IMR-90 (cell line): ENCODE measurements at regions not wholly inside any gene's neighbourhood (a gene's known extent, or its start where the extent isn't known, plus 50 kb on each side); places are given as distances from the start of the nearest gene placed in this dataset.

Experiments
- ATAC-seq: fragments of 200-7000 bp; cut with Tn5 transposase; 2 replicates; pipeline ENCODE4 v1.9.1; 2020; ENCODE audit warnings: low read depth, mild to moderate bottlenecking, moderate library complexity
- BruUV-seq: library from RNA; stranded (reverse); fragments of 400-500 nt; replicated peaks from 2 replicates; lab custom pipeline; 2021; lab: Mats Ljungman, UMichigan
- CTCF ChIA-PET: fragments of 300-600 bp; formaldehyde crosslinking; extraction: SDS; loops from one replicate; lab custom pipeline; 2021; ENCODE audit warnings: antibody characterized with exemption; lab: Yijun Ruan, JAX
- POLR2A ChIA-PET: fragments of 300-600 bp; sonication (Branson Sonifier 250); formaldehyde crosslinking; loops from one replicate; lab custom pipeline; 2022; ENCODE audit warnings: antibody characterized with exemption; ENCODE audit not compliant: unreplicated experiment; lab: Charles Lee
- DNase-seq: peaks from one replicate; pipeline ENCODE4 v3.0.0; 2013
- H2AFZ ChIP-seq: replicated peaks from 2 replicates; pipeline ENCODE3; 2013; ENCODE audit warnings: low read length, mild to moderate bottlenecking; ENCODE audit not compliant: poor library complexity
- H2AK5ac ChIP-seq: 2 replicates; pipeline ENCODE4 v1.6.1; 2013; ENCODE audit warnings: low read depth, low read length, inconsistent platforms
- H2AK9ac ChIP-seq: replicated peaks from 2 replicates; pipeline ENCODE3; 2013; ENCODE audit warnings: mild to moderate bottlenecking, low read depth, low read length, moderate library complexity; ENCODE audit not compliant: poor library complexity
- H2BK120ac ChIP-seq: 2 replicates; pipeline ENCODE4 v1.6.1; 2013; ENCODE audit warnings: low read depth, low read length, inconsistent platforms
- H2BK15ac ChIP-seq: 3 replicates; pipeline ENCODE4 v1.6.1; 2013; ENCODE audit warnings: low read depth, low read length, inconsistent platforms
- H2BK20ac ChIP-seq: 2 replicates; pipeline ENCODE4 v1.6.1; 2013; ENCODE audit warnings: low read depth, mild to moderate bottlenecking, inconsistent platforms, low read length, moderate library complexity
- H2BK5ac ChIP-seq: 2 replicates; pipeline ENCODE4 v1.6.1; 2013; ENCODE audit warnings: mild to moderate bottlenecking, low read depth, low read length, inconsistent platforms; ENCODE audit not compliant: poor library complexity, severe bottlenecking
- H3K14ac ChIP-seq: replicated peaks from 2 replicates; pipeline ENCODE4 v1.6.1; 2013; ENCODE audit warnings: low read depth, low read length, inconsistent platforms
- H3K18ac ChIP-seq: 2 replicates; pipeline ENCODE4 v1.6.1; 2013; ENCODE audit warnings: low read depth, low read length, control low read depth
- H3K23ac ChIP-seq: 2 replicates; pipeline ENCODE4 v1.6.1; 2013; ENCODE audit warnings: low read depth, low read length, inconsistent platforms
- H3K27ac ChIP-seq: 2 replicates; pipeline ENCODE4 v1.5.1; 2013; ENCODE audit warnings: mild to moderate bottlenecking, control low read depth, low read length; ENCODE audit not compliant: insufficient read depth
- H3K27me3 ChIP-seq: 2 replicates; pipeline ENCODE4 v1.6.1; 2013; ENCODE audit warnings: low read length; ENCODE audit not compliant: control insufficient read depth, insufficient read depth
- H3K36me3 ChIP-seq: 2 replicates; pipeline ENCODE4 v1.6.1; 2013; ENCODE audit warnings: low read length, mixed read lengths; ENCODE audit not compliant: control insufficient read depth, insufficient read depth
- H3K4ac ChIP-seq: 2 replicates; pipeline ENCODE4 v1.6.1; 2013; ENCODE audit warnings: low read depth, low read length, inconsistent platforms
- H3K4me1 ChIP-seq: 2 replicates; pipeline ENCODE4 v1.6.1; 2013; ENCODE audit warnings: low read length, mixed read lengths; ENCODE audit not compliant: control insufficient read depth, insufficient read depth
- H3K4me2 ChIP-seq: 2 replicates; pipeline ENCODE4 v1.6.1; 2013; ENCODE audit warnings: low read depth, mild to moderate bottlenecking, control low read depth, low read length, moderate library complexity
- H3K4me3 ChIP-seq: 2 replicates; pipeline ENCODE4 v1.5.1; 2013; ENCODE audit warnings: low read depth, mild to moderate bottlenecking, control low read depth, low read length, moderate library complexity; ENCODE audit not compliant: insufficient read depth
- H3K56ac ChIP-seq: 2 replicates; pipeline ENCODE4 v1.6.1; 2013; ENCODE audit warnings: low read length, inconsistent platforms; ENCODE audit not compliant: insufficient read depth; ENCODE audit errors: extremely low read depth
- H3K79me1 ChIP-seq, 2 experiments: 2 replicates each; pipeline ENCODE4 v1.6.1; 2013; ENCODE audit warnings: low read length in 2 of 2, inconsistent platforms in 1 of 2, low read depth in 1 of 2
- H3K9ac ChIP-seq: 2 replicates; pipeline ENCODE4 v1.6.1; 2013; ENCODE audit warnings: low read depth, low read length, control low read depth
- H3K9me1 ChIP-seq: 2 replicates; pipeline ENCODE4 v1.6.1; 2013; ENCODE audit warnings: low read length, inconsistent platforms; ENCODE audit not compliant: insufficient read depth
- H3K9me3 ChIP-seq: 2 replicates; pipeline ENCODE4 v1.6.1; 2013; ENCODE audit warnings: low read length; ENCODE audit not compliant: control insufficient read depth, insufficient read depth
- H4K20me1 ChIP-seq: 2 replicates; pipeline ENCODE4 v1.6.1; 2013; ENCODE audit warnings: low read length, inconsistent platforms; ENCODE audit not compliant: insufficient read depth
- H4K5ac ChIP-seq: 2 replicates; pipeline ENCODE4 v1.6.1; 2013; ENCODE audit warnings: mild to moderate bottlenecking, low read depth, low read length, control low read depth
- H4K8ac ChIP-seq, 2 experiments: 2 replicates each; pipeline ENCODE4 v1.6.1; 2013; ENCODE audit warnings: low read depth in 2 of 2, low read length in 2 of 2, control low read depth in 1 of 2, inconsistent platforms in 1 of 2
- H4K91ac ChIP-seq: 2 replicates; pipeline ENCODE4 v1.6.1; 2013; ENCODE audit warnings: low read depth, low read length, inconsistent platforms; ENCODE audit not compliant: insufficient read depth
- BHLHE40 ChIP-seq: fragments of 150-350 bp; IDR thresholded peaks from 2 replicates; pipeline ENCODE4 v1.6.1; 2016; ENCODE audit warnings: mild to moderate bottlenecking, low read depth, low read length
- CEBPB ChIP-seq: IDR thresholded peaks from 2 replicates; pipeline ENCODE4 v1.6.1; 2012; ENCODE audit warnings: low read depth, low read length, improper control_type of control experiment
- CHD1 ChIP-seq: IDR thresholded peaks from 2 replicates; pipeline ENCODE4 v1.6.1; 2012; ENCODE audit warnings: low read depth, low read length, improper control_type of control experiment
- FOS ChIP-seq: fragments of 150-350 bp; IDR thresholded peaks from 2 replicates; pipeline ENCODE4 v1.6.1; 2016; ENCODE audit warnings: low read depth, low read length
- MAZ ChIP-seq: IDR thresholded peaks from 2 replicates; pipeline ENCODE4 v1.6.1; 2012; ENCODE audit warnings: low read depth, mild to moderate bottlenecking, low read length, improper control_type of control experiment, moderate library complexity, borderline replicate concordance
- MXI1 ChIP-seq: IDR thresholded peaks from 2 replicates; pipeline ENCODE4 v1.6.1; 2012; ENCODE audit warnings: low read depth, mild to moderate bottlenecking, low read length, moderate library complexity, borderline replicate concordance
- NFE2L2 ChIP-seq: fragments of 150-350 bp; IDR thresholded peaks from 2 replicates; pipeline ENCODE4 v1.6.1; 2016; ENCODE audit warnings: low read depth, mild to moderate bottlenecking, low read length
- RAD21 ChIP-seq: IDR thresholded peaks from 2 replicates; pipeline ENCODE4 v1.6.1; 2012; ENCODE audit warnings: low read length, improper control_type of control experiment
- RCOR1 ChIP-seq: IDR thresholded peaks from 2 replicates; pipeline ENCODE4 v1.6.1; 2012; ENCODE audit warnings: mild to moderate bottlenecking, low read length, improper control_type of control experiment; ENCODE audit not compliant: insufficient replicate concordance
- RFX5 ChIP-seq: IDR thresholded peaks from 2 replicates; pipeline ENCODE4 v1.8.0; 2012; ENCODE audit warnings: low read depth, mild to moderate bottlenecking, low read length, moderate library complexity
- SMC3 ChIP-seq: fragments of 150-350 bp; IDR thresholded peaks from 2 replicates; pipeline ENCODE4 v1.6.1; 2016; ENCODE audit warnings: low read depth, mild to moderate bottlenecking, antibody characterized with exemption, low read length, moderate library complexity
- USF2 ChIP-seq: fragments of 150-350 bp; IDR thresholded peaks from 2 replicates; pipeline ENCODE4 v1.6.1; 2017; ENCODE audit warnings: mild to moderate bottlenecking, antibody characterized with exemption, low read length, low read depth
- WGBS, 2 experiments: methylation state at CpG; one replicate each; pipeline versions ENCODE4 v1.1.5 to v1.1.7; 2013; ENCODE audit warnings: missing lambda C conversion rate in 2 of 2; ENCODE audit not compliant: insufficient read length in 1 of 2; ENCODE audit errors: extremely low coverage in 2 of 2; 5-methylcytosine and 5-hydroxymethylcytosine counted together
- dilution Hi-C: fragments of 300-500 bp; cut with HindIII; formaldehyde crosslinking; loops from one replicate; pipeline ENCODE4 v1.14.3; 2018; ENCODE audit warnings: low sequenced_read_pairs; ENCODE audit not compliant: unreplicated experiment
- in situ Hi-C: fragments of 300-500 bp; cut with MboI; formaldehyde crosslinking; loops from 3 replicates; pipeline ENCODE4 v1.14.3; 2019; ENCODE audit warnings: low sequenced_read_pairs, inconsistent platforms, mixed read lengths
- intact Hi-C: fragments of 100-400 bp; cut with micrococcal nuclease; formaldehyde crosslinking; loops from 2 replicates; pipeline ENCODE4 v1.10.0; 2022
- TF ChIP-seq, protein P1 (sequence below): fragments of 150-350 bp; IDR thresholded peaks from 2 replicates; pipeline ENCODE4 v1.6.1; 2016; ENCODE audit warnings: low read depth, mild to moderate bottlenecking, low read length, moderate library complexity, borderline replicate concordance
- TF ChIP-seq, protein P2 (sequence below): conservative IDR thresholded peaks from 2 replicates; pipeline ENCODE4 v1.5.1; 2012; ENCODE audit warnings: mild to moderate bottlenecking, low read depth, low read length, improper control_type of control experiment

DNA sequence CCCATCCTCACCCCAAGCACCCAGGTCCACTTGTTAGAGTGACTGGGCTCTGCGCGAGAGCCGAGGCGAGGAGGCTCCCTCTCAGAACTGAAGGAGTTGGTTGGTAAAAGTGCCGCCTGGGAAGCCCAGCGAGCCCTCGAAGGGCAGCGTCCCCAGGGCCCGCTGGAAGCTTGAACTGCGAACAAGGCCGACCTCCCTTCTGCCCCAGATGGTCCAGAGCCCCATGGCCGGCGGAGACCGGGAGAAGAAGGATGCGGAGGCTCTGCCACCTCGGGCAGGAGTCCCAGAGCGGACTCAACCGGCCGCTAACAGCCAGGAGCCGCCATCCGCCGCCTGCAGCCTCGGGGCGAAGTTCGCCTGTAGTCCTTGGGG, 116.3 kb upstream of the TEX13C start:
- no peak overlapping the region for H2BK20ac ChIP-seq
- H2BK15ac ChIP-seq = no peak overlapping the region
- no peak overlapping the region for H3K18ac ChIP-seq
- no peak overlapping the region for H4K91ac ChIP-seq
- H3K9ac ChIP-seq = no peak overlapping the region
- H3K27me3 ChIP-seq = peaks cover 13% of the 10 kb centered on the region; the same call in 1 of the 2 replicates
- no peak overlapping the region for H2AK5ac ChIP-seq
- no peak overlapping the region for H2BK120ac ChIP-seq
- H3K9me3 ChIP-seq = no peaks in the 10 kb centered on the region; the same call in 1 of the 2 replicates
- in situ Hi-C loops (no loop called here), intact Hi-C loops (no loop called here), dilution Hi-C loops (no loop called here)
- no peaks in the 10 kb centered on the region for H3K9me1 ChIP-seq
- H3K36me3 ChIP-seq = no peaks in the 10 kb centered on the region
- H3K4me3 ChIP-seq = no peak overlapping the region
- H3K79me1 ChIP-seq = no peaks in the 10 kb centered on the region
- no peaks in the 10 kb centered on the region for H3K4me1 ChIP-seq
- ATAC-seq (no peak), DNase-seq (no peak)
- no peak overlapping the region for H3K27ac ChIP-seq
- no peak overlapping the region for H3K4ac ChIP-seq
- POLR2A ChIA-PET = no interaction called here
- no peak overlapping the region for H2AK9ac ChIP-seq
- CTCF ChIA-PET = no interaction called here
- no peak overlapping the region for H2BK5ac ChIP-seq
- H4K5ac ChIP-seq = no peak overlapping the region
- no peak overlapping the region for H2AFZ ChIP-seq
- WGBS, 2 experiments = 34% methylated on average over 5 of the region's 25 CpGs; no CpG with 5 or more reads in 1 of the 2 experiments
- no peak for TF ChIP-seq RAD21
- TF ChIP-seq FOS = no peak
- TF ChIP-seq, protein P1, sequence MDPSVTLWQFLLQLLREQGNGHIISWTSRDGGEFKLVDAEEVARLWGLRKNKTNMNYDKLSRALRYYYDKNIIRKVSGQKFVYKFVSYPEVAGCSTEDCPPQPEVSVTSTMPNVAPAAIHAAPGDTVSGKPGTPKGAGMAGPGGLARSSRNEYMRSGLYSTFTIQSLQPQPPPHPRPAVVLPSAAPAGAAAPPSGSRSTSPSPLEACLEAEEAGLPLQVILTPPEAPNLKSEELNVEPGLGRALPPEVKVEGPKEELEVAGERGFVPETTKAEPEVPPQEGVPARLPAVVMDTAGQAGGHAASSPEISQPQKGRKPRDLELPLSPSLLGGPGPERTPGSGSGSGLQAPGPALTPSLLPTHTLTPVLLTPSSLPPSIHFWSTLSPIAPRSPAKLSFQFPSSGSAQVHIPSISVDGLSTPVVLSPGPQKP = no peak
- no peak for TF ChIP-seq RCOR1
- no peak for TF ChIP-seq NFE2L2
- TF ChIP-seq BHLHE40 = no peak
- no peak for TF ChIP-seq MXI1
- TF ChIP-seq CHD1 = no peak
- no peak for TF ChIP-seq CEBPB
- no peak for TF ChIP-seq RFX5
- TF ChIP-seq USF2 = no peak
- TF ChIP-seq SMC3 = no peak
- no peak for TF ChIP-seq MAZ
- TF ChIP-seq, protein P2, sequence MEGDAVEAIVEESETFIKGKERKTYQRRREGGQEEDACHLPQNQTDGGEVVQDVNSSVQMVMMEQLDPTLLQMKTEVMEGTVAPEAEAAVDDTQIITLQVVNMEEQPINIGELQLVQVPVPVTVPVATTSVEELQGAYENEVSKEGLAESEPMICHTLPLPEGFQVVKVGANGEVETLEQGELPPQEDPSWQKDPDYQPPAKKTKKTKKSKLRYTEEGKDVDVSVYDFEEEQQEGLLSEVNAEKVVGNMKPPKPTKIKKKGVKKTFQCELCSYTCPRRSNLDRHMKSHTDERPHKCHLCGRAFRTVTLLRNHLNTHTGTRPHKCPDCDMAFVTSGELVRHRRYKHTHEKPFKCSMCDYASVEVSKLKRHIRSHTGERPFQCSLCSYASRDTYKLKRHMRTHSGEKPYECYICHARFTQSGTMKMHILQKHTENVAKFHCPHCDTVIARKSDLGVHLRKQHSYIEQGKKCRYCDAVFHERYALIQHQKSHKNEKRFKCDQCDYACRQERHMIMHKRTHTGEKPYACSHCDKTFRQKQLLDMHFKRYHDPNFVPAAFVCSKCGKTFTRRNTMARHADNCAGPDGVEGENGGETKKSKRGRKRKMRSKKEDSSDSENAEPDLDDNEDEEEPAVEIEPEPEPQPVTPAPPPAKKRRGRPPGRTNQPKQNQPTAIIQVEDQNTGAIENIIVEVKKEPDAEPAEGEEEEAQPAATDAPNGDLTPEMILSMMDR = no peak
- BruUV-seq = no TSS peak
- H3K14ac ChIP-seq = no peak overlapping the region
- no peaks in the 10 kb centered on the region for H4K20me1 ChIP-seq
- no peak overlapping the region for H4K8ac ChIP-seq
- no peak overlapping the region for H3K4me2 ChIP-seq
- H3K23ac ChIP-seq = no peak overlapping the region
- no peak overlapping the region for H3K56ac ChIP-seq
